ENCODE measurements at regions not wholly inside any gene's neighbourhood (a gene's known extent, or its start where the extent isn't known, plus 50 kb on each side); places are given as distances from the start of the nearest gene placed in this dataset.

DNA sequence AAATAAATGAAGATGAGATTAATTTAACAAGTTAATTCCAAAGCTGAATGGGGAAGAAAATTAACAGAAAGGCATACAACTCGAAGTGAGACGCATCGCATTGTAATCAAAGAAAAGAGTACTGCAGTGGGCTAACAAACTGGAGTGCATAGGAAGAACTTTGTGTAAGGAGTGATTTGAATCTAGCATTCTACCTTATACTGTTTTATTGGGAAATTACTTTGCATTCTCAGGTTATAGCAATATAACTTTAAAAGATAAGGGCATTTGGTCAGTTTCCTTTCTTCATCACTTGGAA lies 124.5 kb upstream of the TLE4 start:
- TF ChIP-seq, protein P1, sequence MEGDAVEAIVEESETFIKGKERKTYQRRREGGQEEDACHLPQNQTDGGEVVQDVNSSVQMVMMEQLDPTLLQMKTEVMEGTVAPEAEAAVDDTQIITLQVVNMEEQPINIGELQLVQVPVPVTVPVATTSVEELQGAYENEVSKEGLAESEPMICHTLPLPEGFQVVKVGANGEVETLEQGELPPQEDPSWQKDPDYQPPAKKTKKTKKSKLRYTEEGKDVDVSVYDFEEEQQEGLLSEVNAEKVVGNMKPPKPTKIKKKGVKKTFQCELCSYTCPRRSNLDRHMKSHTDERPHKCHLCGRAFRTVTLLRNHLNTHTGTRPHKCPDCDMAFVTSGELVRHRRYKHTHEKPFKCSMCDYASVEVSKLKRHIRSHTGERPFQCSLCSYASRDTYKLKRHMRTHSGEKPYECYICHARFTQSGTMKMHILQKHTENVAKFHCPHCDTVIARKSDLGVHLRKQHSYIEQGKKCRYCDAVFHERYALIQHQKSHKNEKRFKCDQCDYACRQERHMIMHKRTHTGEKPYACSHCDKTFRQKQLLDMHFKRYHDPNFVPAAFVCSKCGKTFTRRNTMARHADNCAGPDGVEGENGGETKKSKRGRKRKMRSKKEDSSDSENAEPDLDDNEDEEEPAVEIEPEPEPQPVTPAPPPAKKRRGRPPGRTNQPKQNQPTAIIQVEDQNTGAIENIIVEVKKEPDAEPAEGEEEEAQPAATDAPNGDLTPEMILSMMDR (IDR thresholded peaks at IDR 0.05; ENCODE audit: insufficient read depth, low read depth, low read length): no peak
- H3K4me3 ChIP-seq (ENCODE audit: low read depth, low read length): no peak overlapping the region
- DNase-seq (ENCODE audit: low read depth): no peak

DNA sequence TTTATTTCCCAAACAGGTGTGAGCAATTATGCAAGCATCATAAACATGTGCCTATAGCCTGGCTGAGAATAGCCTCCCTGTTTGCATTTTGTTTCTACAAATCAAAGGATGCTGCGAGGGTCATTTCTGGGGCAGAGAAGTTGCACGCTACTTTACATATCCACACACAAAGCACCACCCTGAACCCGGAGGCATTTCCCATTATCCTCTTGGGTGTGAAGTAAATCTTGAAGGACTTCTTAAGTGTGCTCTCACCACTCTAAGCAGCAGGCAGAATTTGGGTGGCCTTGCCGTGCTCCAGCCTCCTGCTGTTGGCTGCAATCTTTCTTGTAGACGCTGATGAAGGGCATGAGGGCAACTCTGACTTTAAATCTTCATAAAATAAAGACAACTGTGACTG lies 124.0 kb upstream of the TLE4 start:
- DNase-seq (ENCODE audit: low read depth): no peak
- TF ChIP-seq, protein P1 (IDR thresholded peaks at IDR 0.05; ENCODE audit: insufficient read depth, low read depth, low read length): no peak
- no peak overlapping the region for H3K4me3 ChIP-seq (ENCODE audit: low read depth, low read length)

DNA sequence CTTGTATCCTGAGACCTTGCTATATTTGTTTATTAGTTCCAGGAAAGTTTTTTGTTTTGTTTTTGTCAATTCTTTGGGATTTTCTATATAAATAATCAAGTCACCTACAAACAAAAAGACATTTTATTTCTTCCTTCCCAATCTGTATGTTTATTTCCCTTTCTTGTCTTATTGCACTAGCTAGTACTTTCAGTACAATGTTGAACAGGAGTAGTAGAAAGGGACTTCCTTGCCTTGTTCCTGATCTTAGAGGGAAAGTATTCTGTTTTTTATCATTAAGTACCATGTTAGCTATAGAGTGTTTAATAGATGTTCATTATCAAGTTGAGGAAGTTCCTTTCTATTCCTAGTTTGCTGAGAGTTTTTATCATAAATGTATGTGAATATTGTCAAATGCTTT lies 119.5 kb upstream of the TLE4 start:
- TF ChIP-seq, protein P1 (IDR thresholded peaks at IDR 0.05; ENCODE audit: insufficient read depth, low read depth, low read length): no peak
- no peak for DNase-seq (ENCODE audit: low read depth)
- H3K4me3 ChIP-seq (ENCODE audit: low read depth, low read length): no peak overlapping the region

DNA sequence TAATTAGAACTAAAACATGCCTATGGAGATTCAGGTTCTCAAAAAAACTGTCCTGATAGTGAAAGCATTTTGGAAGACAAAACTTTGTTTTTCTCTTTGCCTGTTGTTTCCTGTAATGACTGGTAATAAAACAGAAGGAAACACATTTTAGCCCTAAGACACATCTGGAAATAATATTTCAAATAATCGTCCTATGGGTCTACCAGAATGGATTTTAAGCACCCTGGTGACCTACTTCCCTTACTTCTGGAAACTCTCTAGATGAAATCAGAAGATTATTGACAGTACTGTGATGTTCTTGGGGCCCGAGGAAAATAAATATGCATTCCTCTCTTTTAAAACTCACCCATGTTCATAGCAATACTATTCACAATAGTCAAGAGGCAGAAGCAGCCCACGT lies 110.1 kb upstream of the TLE4 start:
- H3K4me3 ChIP-seq (ENCODE audit: low read depth, low read length): no peak overlapping the region
- DNase-seq (ENCODE audit: low read depth): peak; percentile 40
- TF ChIP-seq, protein P1 (IDR thresholded peaks at IDR 0.05; ENCODE audit: insufficient read depth, low read depth, low read length): no peak

DNA sequence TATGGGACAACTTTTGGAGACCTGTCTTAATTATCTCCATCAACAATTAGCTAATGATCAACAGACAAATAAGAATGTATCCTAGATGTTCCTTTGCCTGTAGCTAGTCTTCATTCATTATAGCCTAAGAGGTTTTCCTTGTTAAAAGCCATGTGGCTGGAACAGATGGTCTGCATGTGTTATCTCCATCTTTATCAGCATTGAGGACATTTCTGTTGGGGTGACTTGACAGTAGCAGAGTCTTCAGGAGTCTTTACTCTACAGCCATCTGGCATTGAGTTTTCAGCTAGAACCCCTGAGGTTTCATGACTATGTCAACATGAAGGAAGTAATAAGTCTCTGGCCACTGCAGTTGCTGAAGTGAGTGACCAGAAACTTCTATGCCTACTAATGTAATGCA lies 106.6 kb upstream of the TLE4 start:
- no peak overlapping the region for H3K4me3 ChIP-seq (ENCODE audit: low read depth, low read length)
- TF ChIP-seq, protein P1 (IDR thresholded peaks at IDR 0.05; ENCODE audit: insufficient read depth, low read depth, low read length): no peak
- no peak for DNase-seq (ENCODE audit: low read depth)

DNA sequence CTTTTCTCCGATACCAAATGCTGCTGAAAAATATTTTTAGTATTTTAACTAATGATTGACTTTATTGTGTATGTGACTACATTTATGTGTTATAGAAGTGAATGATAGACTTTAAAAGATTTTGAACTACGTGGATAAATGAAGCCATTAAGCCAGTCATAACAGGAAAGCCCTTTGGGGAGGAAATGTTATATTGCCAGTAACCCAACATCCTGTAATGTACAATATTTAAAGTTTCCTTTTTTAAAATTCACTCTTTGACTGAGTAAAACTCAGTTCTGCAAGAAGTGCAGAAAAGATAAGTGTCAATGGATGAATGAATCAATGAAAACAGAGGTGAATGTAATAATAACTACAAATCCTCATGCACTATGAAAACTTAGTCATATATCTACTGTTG lies 102.6 kb upstream of the TLE4 start:
- no peak overlapping the region for H3K4me3 ChIP-seq (ENCODE audit: low read depth, low read length)
- no peak for DNase-seq (ENCODE audit: low read depth)
- TF ChIP-seq, protein P1 (IDR thresholded peaks at IDR 0.05; ENCODE audit: insufficient read depth, low read depth, low read length): no peak

DNA sequence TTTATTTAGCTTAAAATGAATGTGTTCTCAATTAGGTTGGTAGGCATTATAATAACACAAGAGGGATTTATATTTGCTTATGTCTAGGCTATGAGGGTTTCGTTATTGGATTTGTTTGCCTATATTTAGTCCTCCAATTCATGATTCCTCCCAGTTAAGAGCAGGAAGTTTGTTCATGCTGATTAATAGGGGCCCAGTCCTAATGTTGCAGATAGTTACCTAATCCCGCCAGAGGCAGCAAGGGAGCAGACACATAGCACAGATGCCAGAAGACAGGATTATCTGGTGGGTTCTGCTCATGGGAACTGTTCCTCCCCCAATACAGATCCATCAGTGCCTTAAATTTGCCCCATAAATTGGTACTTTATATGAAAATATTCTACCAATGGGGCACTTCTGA lies 100.8 kb upstream of the TLE4 start:
- no peak overlapping the region for H3K4me3 ChIP-seq (ENCODE audit: low read depth, low read length)
- DNase-seq (ENCODE audit: low read depth): no peak
- TF ChIP-seq, protein P1 (IDR thresholded peaks at IDR 0.05; ENCODE audit: insufficient read depth, low read depth, low read length): no peak

Measured in fibroblast of villous mesenchyme (primary cell).